H9 (cell line): ENCODE measurements at regions not wholly inside any gene's neighbourhood (a gene's known extent, or its start where the extent isn't known, plus 50 kb on each side); places are given as distances from the start of the nearest gene placed in this dataset.

Experiments
- DNase-seq: peaks from one replicate; pipeline ENCODE4 v3.0.0-alpha.2; 2017
- H2AFZ ChIP-seq: one replicate; pipeline ENCODE4 v1.6.1; 2013; ENCODE audit warnings: mild to moderate bottlenecking, low read length, control low read depth, moderate library complexity
- H2AK5ac ChIP-seq: 2 replicates; pipeline ENCODE4 v1.6.1; 2013; ENCODE audit warnings: low read length, control low read depth, mixed read lengths; ENCODE audit not compliant: insufficient read length
- H2BK120ac ChIP-seq: one replicate; pipeline ENCODE4 v1.6.1; 2013; ENCODE audit warnings: low read depth, mild to moderate bottlenecking, low read length, control low read depth, inconsistent platforms; ENCODE audit not compliant: poor library complexity, severe bottlenecking
- H2BK12ac ChIP-seq: 2 replicates; pipeline ENCODE4 v1.6.1; 2013; ENCODE audit warnings: low read length, control low read depth, mixed read lengths, low read depth; ENCODE audit not compliant: insufficient read length
- H2BK15ac ChIP-seq: 2 replicates; pipeline ENCODE4 v1.6.1; 2013; ENCODE audit warnings: low read depth, low read length, control low read depth
- H2BK20ac ChIP-seq: one replicate; pipeline ENCODE4 v1.6.1; 2013; ENCODE audit warnings: low read depth, mild to moderate bottlenecking, low read length, control low read depth, inconsistent platforms; ENCODE audit not compliant: poor library complexity, severe bottlenecking
- H2BK5ac ChIP-seq: 2 replicates; pipeline ENCODE4 v1.6.1; 2013; ENCODE audit warnings: low read length, control low read depth, mixed read lengths; ENCODE audit not compliant: insufficient read length
- H3K14ac ChIP-seq: 2 replicates; pipeline ENCODE4 v1.6.1; 2013; ENCODE audit warnings: low read length, control low read depth; ENCODE audit not compliant: insufficient read depth
- H3K18ac ChIP-seq: 2 replicates; pipeline ENCODE4 v1.6.1; 2013; ENCODE audit warnings: low read depth, mild to moderate bottlenecking, mixed read lengths, low read length, control low read depth; ENCODE audit not compliant: insufficient read length
- H3K23ac ChIP-seq: 2 replicates; pipeline ENCODE4 v1.6.1; 2013; ENCODE audit warnings: low read length, control low read depth, mixed read lengths, low read depth; ENCODE audit not compliant: insufficient read length
- H3K23me2 ChIP-seq: 2 replicates; pipeline ENCODE4 v1.6.1; 2013; ENCODE audit warnings: low read depth, mild to moderate bottlenecking, mixed read lengths, low read length, control low read depth; ENCODE audit not compliant: insufficient read length, poor library complexity, severe bottlenecking
- H3K27ac ChIP-seq: 2 replicates; pipeline ENCODE4 v1.5.1; 2013; ENCODE audit warnings: low read length, control low read depth, mixed read lengths, low read depth; ENCODE audit not compliant: insufficient read length
- H3K27me3 ChIP-seq: 2 replicates; pipeline ENCODE4 v1.6.1; 2013; ENCODE audit warnings: low read length, control low read depth, inconsistent platforms; ENCODE audit not compliant: insufficient read depth
- H3K4ac ChIP-seq: 2 replicates; pipeline ENCODE4 v1.6.1; 2013; ENCODE audit warnings: low read depth, mild to moderate bottlenecking, control low read depth, inconsistent platforms, low read length, moderate library complexity
- H3K4me1 ChIP-seq: 2 replicates; pipeline ENCODE4 v1.6.1; 2013; ENCODE audit warnings: low read length, control low read depth, inconsistent platforms; ENCODE audit not compliant: insufficient read depth
- H3K4me2 ChIP-seq: 2 replicates; pipeline ENCODE4 v1.6.1; 2013; ENCODE audit warnings: low read length, control low read depth, mixed read lengths; ENCODE audit not compliant: insufficient read length, insufficient read depth
- H3K56ac ChIP-seq: 2 replicates; pipeline ENCODE4 v1.6.1; 2013; ENCODE audit warnings: low read depth, mild to moderate bottlenecking, mixed read lengths, low read length, control low read depth; ENCODE audit not compliant: insufficient read length
- H3K79me1 ChIP-seq: 2 replicates; pipeline ENCODE4 v1.6.1; 2013; ENCODE audit warnings: low read depth, mild to moderate bottlenecking, moderate library complexity, low read length, control low read depth, inconsistent platforms; ENCODE audit not compliant: insufficient read depth, poor library complexity, severe bottlenecking
- H3K79me2 ChIP-seq: 2 replicates; pipeline ENCODE4 v1.6.1; 2013; ENCODE audit warnings: low read length, control low read depth, inconsistent platforms; ENCODE audit not compliant: insufficient read depth
- H3K9ac ChIP-seq: 2 replicates; pipeline ENCODE4 v1.6.1; 2013; ENCODE audit warnings: low read length, control low read depth, mixed read lengths; ENCODE audit not compliant: insufficient read length; ENCODE audit errors: extremely low read depth
- H3K9me3 ChIP-seq: one replicate; pipeline ENCODE4 v1.6.1; 2013; ENCODE audit warnings: low read depth, low read length, inconsistent platforms; ENCODE audit not compliant: control insufficient read depth
- H3T11ph ChIP-seq: one replicate; pipeline ENCODE4 v1.6.1; 2013; ENCODE audit warnings: mild to moderate bottlenecking, low read length, control low read depth, inconsistent platforms
- H4K20me1 ChIP-seq: one replicate; pipeline ENCODE4 v1.6.1; 2013; ENCODE audit not compliant: control insufficient read depth, insufficient read length, insufficient read depth
- H4K5ac ChIP-seq: 2 replicates; pipeline ENCODE4 v1.6.1; 2013; ENCODE audit warnings: low read depth, mild to moderate bottlenecking, mixed read lengths, low read length, control low read depth; ENCODE audit not compliant: insufficient read length
- H4K8ac ChIP-seq: replicated peaks from 2 replicates; pipeline ENCODE4 v1.6.1; 2013; ENCODE audit warnings: low read length, control low read depth, mixed read lengths, low read depth; ENCODE audit not compliant: insufficient read length
- H4K91ac ChIP-seq: 2 replicates; pipeline ENCODE4 v1.6.1; 2013; ENCODE audit warnings: low read depth, mild to moderate bottlenecking, moderate library complexity, mixed read lengths, low read length, control low read depth; ENCODE audit not compliant: insufficient read length
- H3K27ac Mint-ChIP-seq, 3 experiments: 2 replicates in 2 of 3; 3 replicates in 1 of 3; pipeline ENCODE4 v1.8.0; 2020 to 2021; ENCODE audit warnings: mixed read lengths in 3 of 3, mild to moderate bottlenecking in 1 of 3, moderate library complexity in 1 of 3
- H3K27me3 Mint-ChIP-seq: 2 replicates; pipeline ENCODE4 v1.8.0; 2021; ENCODE audit warnings: low read depth, mild to moderate bottlenecking, moderate library complexity, mixed read lengths
- H3K36me3 Mint-ChIP-seq, 3 experiments: 2 replicates in 2 of 3; 3 replicates in 1 of 3; pipeline ENCODE4 v1.8.0; 2020 to 2021; ENCODE audit warnings: low read depth in 3 of 3, mixed read lengths in 3 of 3; ENCODE audit not compliant: insufficient read depth in 1 of 3
- H3K4me1 Mint-ChIP-seq, 2 experiments: 2 replicates each; pipeline ENCODE4 v1.8.0; 2020; ENCODE audit warnings: mixed read lengths in 2 of 2
- H3K4me3 Mint-ChIP-seq, 2 experiments: 2 replicates in 1 of 2; 3 replicates in 1 of 2; pipeline ENCODE4 v1.8.0; 2020 to 2021; ENCODE audit warnings: mild to moderate bottlenecking in 2 of 2, mixed read lengths in 2 of 2, moderate library complexity in 1 of 2
- H3K9me3 Mint-ChIP-seq, 2 experiments: 2 replicates in 1 of 2; 3 replicates in 1 of 2; pipeline ENCODE4 v1.8.0; 2020; ENCODE audit warnings: mild to moderate bottlenecking in 2 of 2, mixed read lengths in 2 of 2, moderate library complexity in 1 of 2
- WGBS: extraction: QIAGEN DNeasy Blood & Tissue Kit; methylation state at CpG from one replicate; pipeline ENCODE4 v1.1.7; 2013; ENCODE audit warnings: missing lambda C conversion rate, low lambda C conversion rate, mixed read lengths; ENCODE audit not compliant: insufficient read length; ENCODE audit errors: extremely low coverage; 5-methylcytosine and 5-hydroxymethylcytosine counted together
- TF ChIP-seq, protein P1 (sequence below): fragments of 200-600 bp; sonication (generic); conservative IDR thresholded peaks from 3 replicates; pipeline ENCODE4 v1.8.0; 2021; ENCODE audit warnings: antibody characterized with exemption, mild to moderate bottlenecking

- Histone ChIP-seq H3K79me1 (no peaks in the 10 kb centered on the region), H4K5ac (no peak overlapping the region), H3K56ac (no peak overlapping the region), H2BK5ac (no peak overlapping the region), H3K79me2 (no peaks in the 10 kb centered on the region), H3T11ph (no peak overlapping the region), H3K23ac (no peak overlapping the region), H2AFZ (no peak overlapping the region), H3K18ac (no peak overlapping the region), H3K27ac (no peak overlapping the region), H3K4me2 (no peak overlapping the region), H4K8ac (no peak overlapping the region), H2AK5ac (no peak overlapping the region), H3K9ac (no peak overlapping the region), H2BK12ac (no peak overlapping the region), H2BK15ac (no peak overlapping the region), H3K23me2 (no peaks in the 10 kb centered on the region), H2BK120ac (no peak overlapping the region), H4K20me1 (no peaks in the 10 kb centered on the region), H2BK20ac (no peak overlapping the region), H4K91ac (no peak overlapping the region), H3K27me3 (no peaks in the 10 kb centered on the region), H3K14ac (no peak overlapping the region), H3K4ac (no peak overlapping the region), H3K9me3 (no peaks in the 10 kb centered on the region), H3K4me1 (no peaks in the 10 kb centered on the region; the same call in 1 of the 2 replicates)
- Mint-ChIP-seq H3K4me1 (peaks cover 16 to 18% of the 10 kb centered on the region in 2 experiments), H3K27me3 (peaks cover 11% of the 10 kb centered on the region), H3K36me3 (no peaks in the 10 kb centered on the region), H3K27ac (no peak overlapping the region), H3K4me3 (no peak overlapping the region), H3K9me3 (peaks cover 0 to 2% of the 10 kb centered on the region in 2 experiments; a peak in 1 of 5 replicates)
- no CpG with 5 or more reads among the region's 9 CpGs for WGBS
- TF ChIP-seq, protein P1, sequence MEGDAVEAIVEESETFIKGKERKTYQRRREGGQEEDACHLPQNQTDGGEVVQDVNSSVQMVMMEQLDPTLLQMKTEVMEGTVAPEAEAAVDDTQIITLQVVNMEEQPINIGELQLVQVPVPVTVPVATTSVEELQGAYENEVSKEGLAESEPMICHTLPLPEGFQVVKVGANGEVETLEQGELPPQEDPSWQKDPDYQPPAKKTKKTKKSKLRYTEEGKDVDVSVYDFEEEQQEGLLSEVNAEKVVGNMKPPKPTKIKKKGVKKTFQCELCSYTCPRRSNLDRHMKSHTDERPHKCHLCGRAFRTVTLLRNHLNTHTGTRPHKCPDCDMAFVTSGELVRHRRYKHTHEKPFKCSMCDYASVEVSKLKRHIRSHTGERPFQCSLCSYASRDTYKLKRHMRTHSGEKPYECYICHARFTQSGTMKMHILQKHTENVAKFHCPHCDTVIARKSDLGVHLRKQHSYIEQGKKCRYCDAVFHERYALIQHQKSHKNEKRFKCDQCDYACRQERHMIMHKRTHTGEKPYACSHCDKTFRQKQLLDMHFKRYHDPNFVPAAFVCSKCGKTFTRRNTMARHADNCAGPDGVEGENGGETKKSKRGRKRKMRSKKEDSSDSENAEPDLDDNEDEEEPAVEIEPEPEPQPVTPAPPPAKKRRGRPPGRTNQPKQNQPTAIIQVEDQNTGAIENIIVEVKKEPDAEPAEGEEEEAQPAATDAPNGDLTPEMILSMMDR, result no peak
- DNase-seq, result peak; percentile 3
Measured at GRCh38 chr16:86075839-86076440, 177.0 kb downstream of the IRF8 start.
